ENCODE measurements at regions not wholly inside any gene's neighbourhood (a gene's known extent, or its start where the extent isn't known, plus 50 kb on each side); places are given as distances from the start of the nearest gene placed in this dataset.

DNA sequence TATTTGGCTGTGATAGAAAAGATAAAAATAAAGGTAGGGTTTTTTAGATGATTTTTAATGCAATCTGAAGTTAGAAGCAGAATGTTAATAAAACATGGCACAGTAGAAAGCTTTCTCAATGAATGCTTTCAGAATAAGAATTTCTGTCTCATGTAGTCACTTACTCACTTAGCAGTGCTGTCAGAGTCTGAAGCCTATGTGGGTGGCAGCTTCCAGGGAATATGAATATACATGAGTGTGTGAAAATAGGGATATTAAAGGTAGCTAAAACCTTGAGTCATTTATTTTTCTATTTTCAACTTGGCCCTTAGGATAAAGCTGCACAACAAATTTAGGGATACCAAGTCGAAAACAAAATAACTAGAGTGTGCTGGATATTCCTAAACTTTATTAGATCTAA lies 427.9 kb downstream of the AEBP2 start:
- no peak overlapping the region for H3K27ac ChIP-seq

DNA sequence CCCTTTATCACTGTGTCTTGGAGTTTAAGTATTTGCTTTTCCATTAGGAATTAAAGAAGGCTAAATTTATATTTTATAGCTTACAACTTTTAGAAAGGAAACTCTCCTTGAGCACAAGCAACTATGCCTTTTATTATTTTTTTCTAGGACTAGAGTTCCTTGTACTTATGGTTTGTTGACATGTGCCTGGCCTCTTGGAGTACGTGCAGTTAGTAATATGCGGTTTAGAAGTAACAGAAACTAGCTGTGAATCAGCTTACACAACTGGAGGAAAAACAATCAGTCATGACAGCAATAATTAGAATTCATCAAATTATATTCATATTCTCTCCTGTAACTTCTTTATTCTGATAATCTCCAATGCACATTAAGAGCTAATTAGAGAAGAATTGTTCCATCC lies 428.7 kb downstream of the AEBP2 start:
- H3K4me1 ChIP-seq: no peaks in the 10 kb centered on the region
- no peaks in the 10 kb centered on the region for H3K27me3 ChIP-seq
- no peak for TF ChIP-seq POLR2A (IDR thresholded peaks at IDR 0.05)
- TF ChIP-seq, protein P1, sequence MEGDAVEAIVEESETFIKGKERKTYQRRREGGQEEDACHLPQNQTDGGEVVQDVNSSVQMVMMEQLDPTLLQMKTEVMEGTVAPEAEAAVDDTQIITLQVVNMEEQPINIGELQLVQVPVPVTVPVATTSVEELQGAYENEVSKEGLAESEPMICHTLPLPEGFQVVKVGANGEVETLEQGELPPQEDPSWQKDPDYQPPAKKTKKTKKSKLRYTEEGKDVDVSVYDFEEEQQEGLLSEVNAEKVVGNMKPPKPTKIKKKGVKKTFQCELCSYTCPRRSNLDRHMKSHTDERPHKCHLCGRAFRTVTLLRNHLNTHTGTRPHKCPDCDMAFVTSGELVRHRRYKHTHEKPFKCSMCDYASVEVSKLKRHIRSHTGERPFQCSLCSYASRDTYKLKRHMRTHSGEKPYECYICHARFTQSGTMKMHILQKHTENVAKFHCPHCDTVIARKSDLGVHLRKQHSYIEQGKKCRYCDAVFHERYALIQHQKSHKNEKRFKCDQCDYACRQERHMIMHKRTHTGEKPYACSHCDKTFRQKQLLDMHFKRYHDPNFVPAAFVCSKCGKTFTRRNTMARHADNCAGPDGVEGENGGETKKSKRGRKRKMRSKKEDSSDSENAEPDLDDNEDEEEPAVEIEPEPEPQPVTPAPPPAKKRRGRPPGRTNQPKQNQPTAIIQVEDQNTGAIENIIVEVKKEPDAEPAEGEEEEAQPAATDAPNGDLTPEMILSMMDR (IDR thresholded peaks at IDR 0.05): no peak
- no peak for TF ChIP-seq POLR2AphosphoS5 (IDR thresholded peaks at IDR 0.05; ENCODE audit: insufficient read depth in 1 of 2, low read depth in 1 of 2)
- intact Hi-C loops (cut with DNase I): no loop called here
- H3K36me3 ChIP-seq: no peaks in the 10 kb centered on the region
- no peak for DNase-seq (ENCODE audit: extremely low spot score in 2 of 2)
- no peak overlapping the region for H3K27ac ChIP-seq
- H3K4me3 ChIP-seq: no peak overlapping the region
- no peaks in the 10 kb centered on the region for H3K9me3 ChIP-seq

More for the DNA sequence above, 427.9 kb downstream of the AEBP2 start:
- Histone ChIP-seq H3K4me1 (no peaks in the 10 kb centered on the region), H3K4me3 (no peak overlapping the region), H3K9me3 (no peaks in the 10 kb centered on the region), H3K27me3 (no peaks in the 10 kb centered on the region), H3K36me3 (no peaks in the 10 kb centered on the region)
- intact Hi-C loops (cut with DNase I): no loop called here
- DNase-seq (ENCODE audit: extremely low spot score in 2 of 2): no peak
- no peak for TF ChIP-seq POLR2AphosphoS5 (IDR thresholded peaks at IDR 0.05; ENCODE audit: insufficient read depth in 1 of 2, low read depth in 1 of 2)

DNA sequence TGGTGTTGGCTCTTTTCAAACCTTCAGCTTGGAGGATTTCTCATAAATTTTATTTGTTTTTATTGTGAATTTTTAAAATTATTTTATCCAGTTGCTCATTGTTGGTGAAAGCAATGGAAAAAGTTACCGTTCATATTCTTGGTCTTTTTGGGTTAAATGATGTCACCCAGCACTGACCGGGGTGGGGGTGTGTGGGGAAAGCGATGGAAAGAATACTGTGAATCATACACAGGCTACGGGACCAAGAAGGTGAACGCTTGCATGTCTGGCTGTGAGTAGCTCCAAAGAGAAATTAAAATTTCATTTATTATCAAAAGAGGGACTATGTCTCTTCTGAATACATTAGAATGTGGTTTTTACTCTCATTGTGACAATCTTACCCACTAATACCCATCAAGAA lies 430.1 kb downstream of the AEBP2 start:
- Histone ChIP-seq H3K27me3 (no peaks in the 10 kb centered on the region), H3K9me3 (no peaks in the 10 kb centered on the region), H3K27ac (no peak overlapping the region), H3K4me3 (no peak overlapping the region), H3K4me1 (no peaks in the 10 kb centered on the region), H3K36me3 (no peaks in the 10 kb centered on the region)
- intact Hi-C loops (cut with DNase I): no loop called here
- no peak for DNase-seq (ENCODE audit: extremely low spot score in 2 of 2)
- TF ChIP-seq, protein P1 (IDR thresholded peaks at IDR 0.05): no peak
- TF ChIP-seq POLR2A (IDR thresholded peaks at IDR 0.05) (no peak), POLR2AphosphoS5 (IDR thresholded peaks at IDR 0.05; ENCODE audit: insufficient read depth in 1 of 2, low read depth in 1 of 2) (no peak)

DNA sequence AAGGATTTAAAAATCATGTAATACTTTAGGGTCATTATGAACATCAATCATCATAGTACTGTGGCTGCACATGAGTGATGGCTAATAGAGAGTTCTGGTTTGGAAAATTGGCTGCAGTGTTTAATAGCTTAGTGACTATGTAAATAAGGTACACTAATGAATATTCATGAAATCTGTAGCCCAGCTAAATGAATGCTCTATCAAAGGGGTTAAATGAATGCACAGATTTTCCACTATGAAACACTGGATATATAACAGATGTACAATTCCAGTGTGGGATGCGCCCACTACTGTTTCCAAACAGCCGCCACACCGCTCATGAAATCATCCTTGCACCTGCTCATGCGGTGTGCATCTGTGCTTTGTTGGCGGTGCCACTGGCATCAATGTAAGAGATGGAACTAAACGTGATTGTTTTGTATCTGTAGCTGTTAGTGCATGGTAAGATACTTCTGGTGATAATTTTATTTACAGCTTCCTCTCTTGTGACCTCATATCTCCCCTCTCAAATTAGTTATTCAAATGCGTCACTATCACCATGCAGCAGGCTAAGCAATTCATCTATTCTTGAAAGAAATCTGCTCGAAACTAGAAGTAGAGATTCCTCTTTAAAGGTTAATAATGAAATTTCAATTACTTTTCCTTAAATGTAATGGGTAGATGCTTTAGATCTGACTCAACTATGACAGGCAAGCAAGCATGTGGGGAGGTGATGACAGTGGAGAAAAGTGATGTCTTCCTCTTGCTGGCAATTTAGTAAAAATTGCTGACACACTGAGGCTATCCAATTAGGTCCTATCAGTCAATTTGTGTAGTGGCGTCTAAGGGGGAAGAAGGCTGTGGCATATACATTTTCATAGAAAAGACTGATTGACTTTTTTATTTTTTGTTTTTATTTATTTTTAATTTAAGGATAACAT lies 433.6 kb downstream of the AEBP2 start:
- no peak overlapping the region for H3K27ac ChIP-seq
- no peak for DNase-seq (ENCODE audit: extremely low spot score in 2 of 2)
- H3K4me3 ChIP-seq: no peak overlapping the region
- intact Hi-C loops (cut with DNase I): no loop called here
- no peaks in the 10 kb centered on the region for H3K9me3 ChIP-seq
- H3K27me3 ChIP-seq: no peaks in the 10 kb centered on the region
- H3K36me3 ChIP-seq: no peaks in the 10 kb centered on the region
- TF ChIP-seq POLR2AphosphoS5 (IDR thresholded peaks at IDR 0.05; ENCODE audit: insufficient read depth in 1 of 2, low read depth in 1 of 2): no peak
- TF ChIP-seq, protein P1 (IDR thresholded peaks at IDR 0.05): no peak
- TF ChIP-seq POLR2A (IDR thresholded peaks at IDR 0.05): no peak
- no peaks in the 10 kb centered on the region for H3K4me1 ChIP-seq

DNA sequence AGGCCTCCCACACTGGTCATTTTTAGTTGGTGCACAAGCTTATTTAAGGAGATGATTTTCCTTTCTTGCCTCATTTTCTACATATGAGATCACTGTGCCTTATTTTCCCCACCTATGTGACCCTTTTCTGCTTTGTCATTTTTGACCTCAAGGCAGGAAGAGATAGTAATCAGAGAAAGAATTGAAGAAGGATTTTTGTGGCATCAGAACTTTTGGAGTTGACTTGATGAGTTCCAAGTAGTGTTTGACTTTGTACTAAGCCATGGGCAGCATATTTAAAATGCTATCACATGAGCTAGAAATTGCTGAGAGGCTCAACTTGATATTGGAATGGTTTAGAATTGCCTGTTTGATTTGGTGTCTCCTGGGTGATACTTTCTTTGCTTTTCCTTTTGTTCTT lies 440.8 kb downstream of the AEBP2 start:
- H3K9me3 ChIP-seq: no peaks in the 10 kb centered on the region
- intact Hi-C loops (cut with DNase I): no loop called here
- TF ChIP-seq POLR2A (IDR thresholded peaks at IDR 0.05) (no peak), POLR2AphosphoS5 (IDR thresholded peaks at IDR 0.05; ENCODE audit: insufficient read depth in 1 of 2, low read depth in 1 of 2) (no peak)
- TF ChIP-seq, protein P1 (IDR thresholded peaks at IDR 0.05): no peak
- H3K4me3 ChIP-seq: no peak overlapping the region
- no peak overlapping the region for H3K27ac ChIP-seq
- H3K4me1 ChIP-seq: peaks cover 18% of the 10 kb centered on the region
- no peaks in the 10 kb centered on the region for H3K27me3 ChIP-seq
- DNase-seq (ENCODE audit: extremely low spot score in 2 of 2): no peak
- H3K36me3 ChIP-seq: no peaks in the 10 kb centered on the region
